ENCODE measurements at regions not wholly inside any gene's neighbourhood (a gene's known extent, or its start where the extent isn't known, plus 50 kb on each side); places are given as distances from the start of the nearest gene placed in this dataset.

DNA sequence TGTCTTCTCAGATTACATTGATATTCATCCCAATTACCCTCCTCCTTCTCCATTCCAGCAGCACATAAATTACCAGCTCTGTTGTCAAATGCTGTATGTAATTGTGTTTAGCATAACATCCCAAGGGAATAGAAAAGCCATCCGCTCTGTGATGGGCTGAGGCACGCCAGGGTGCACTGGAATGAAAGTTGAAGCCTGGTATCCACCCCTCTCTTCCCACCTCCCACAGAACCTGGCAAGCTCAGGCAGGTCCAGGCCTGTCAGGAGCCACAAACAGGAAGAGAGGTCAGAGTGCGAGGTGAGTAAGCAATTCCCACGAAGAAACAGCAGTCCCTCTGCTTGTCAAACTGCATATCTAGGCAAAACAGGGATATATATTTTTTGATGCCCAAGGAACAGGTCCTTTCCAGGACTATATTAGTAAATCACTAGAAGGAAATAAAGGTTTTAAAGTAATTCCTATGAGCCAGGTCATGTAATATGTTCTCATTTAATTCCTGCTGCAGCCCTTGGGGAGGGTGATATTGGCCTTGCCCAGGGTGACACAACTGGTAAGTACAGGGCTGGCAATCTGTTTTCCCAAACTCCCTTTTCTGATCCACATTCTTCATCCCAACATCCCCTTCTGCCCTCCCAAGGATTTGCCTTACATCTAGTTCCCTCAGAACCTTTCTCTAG lies 155.6 kb upstream of the GHITM start:
- H3K9me3 ChIP-seq (ENCODE audit: insufficient read depth, low read depth, low read length) = no peaks in the 10 kb centered on the region
- no peaks in the 10 kb centered on the region for H3K9me2 ChIP-seq (replicated peaks; ENCODE audit: low read depth, low read length)
- no peak overlapping the region for H3K4me2 ChIP-seq (ENCODE audit: low read depth, low read length, poor library complexity, severe bottlenecking)
- H3K9ac ChIP-seq (ENCODE audit: low read depth, low read length, poor library complexity, severe bottlenecking) = no peak overlapping the region
- H2AFZ ChIP-seq (ENCODE audit: low read length) = no peak overlapping the region
- H3F3A ChIP-seq (ENCODE audit: low read depth) = no peaks in the 10 kb centered on the region
- H3K4me1 ChIP-seq (ENCODE audit: insufficient read depth, low read length, poor library complexity, severe bottlenecking) = no peaks in the 10 kb centered on the region
- H3K36me3 ChIP-seq (ENCODE audit: insufficient read depth, low read length) = no peaks in the 10 kb centered on the region
- no peaks in the 10 kb centered on the region for H3K27me3 ChIP-seq (ENCODE audit: insufficient read depth, low read length, poor library complexity, severe bottlenecking)
- H4K20me1 ChIP-seq (ENCODE audit: insufficient read depth, low read length, poor library complexity, severe bottlenecking) = no peaks in the 10 kb centered on the region
- TF ChIP-seq EZH2phosphoT487 (IDR thresholded peaks at IDR 0.05; ENCODE audit: borderline replicate concordance) = no peak
- TF ChIP-seq, protein P1, sequence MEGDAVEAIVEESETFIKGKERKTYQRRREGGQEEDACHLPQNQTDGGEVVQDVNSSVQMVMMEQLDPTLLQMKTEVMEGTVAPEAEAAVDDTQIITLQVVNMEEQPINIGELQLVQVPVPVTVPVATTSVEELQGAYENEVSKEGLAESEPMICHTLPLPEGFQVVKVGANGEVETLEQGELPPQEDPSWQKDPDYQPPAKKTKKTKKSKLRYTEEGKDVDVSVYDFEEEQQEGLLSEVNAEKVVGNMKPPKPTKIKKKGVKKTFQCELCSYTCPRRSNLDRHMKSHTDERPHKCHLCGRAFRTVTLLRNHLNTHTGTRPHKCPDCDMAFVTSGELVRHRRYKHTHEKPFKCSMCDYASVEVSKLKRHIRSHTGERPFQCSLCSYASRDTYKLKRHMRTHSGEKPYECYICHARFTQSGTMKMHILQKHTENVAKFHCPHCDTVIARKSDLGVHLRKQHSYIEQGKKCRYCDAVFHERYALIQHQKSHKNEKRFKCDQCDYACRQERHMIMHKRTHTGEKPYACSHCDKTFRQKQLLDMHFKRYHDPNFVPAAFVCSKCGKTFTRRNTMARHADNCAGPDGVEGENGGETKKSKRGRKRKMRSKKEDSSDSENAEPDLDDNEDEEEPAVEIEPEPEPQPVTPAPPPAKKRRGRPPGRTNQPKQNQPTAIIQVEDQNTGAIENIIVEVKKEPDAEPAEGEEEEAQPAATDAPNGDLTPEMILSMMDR (conservative IDR thresholded peaks at IDR 0.05; ENCODE audit: low read length) = no peak
- H3K79me2 ChIP-seq (ENCODE audit: insufficient read depth, low read length) = no peaks in the 10 kb centered on the region
- no peak overlapping the region for H3K4me3 ChIP-seq (ENCODE audit: low read length, poor library complexity, severe bottlenecking)

DNA sequence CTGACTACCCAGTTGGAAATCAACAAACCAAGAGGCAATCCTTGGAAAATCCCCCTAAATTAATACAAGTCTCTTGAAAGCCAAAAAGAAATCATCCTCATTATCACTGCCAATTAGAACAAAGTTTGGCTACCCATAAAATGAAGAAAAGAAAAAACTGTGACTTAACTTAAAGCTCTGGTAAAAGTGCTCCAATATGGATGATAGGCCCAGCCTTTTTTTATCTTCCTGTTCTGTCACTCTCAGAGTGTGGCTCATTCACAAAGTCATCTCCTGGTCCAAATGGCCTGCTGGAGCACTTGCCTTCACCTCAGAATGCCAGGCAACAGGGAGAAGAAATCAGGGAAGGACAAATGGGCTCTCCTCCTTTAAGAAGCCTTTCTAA lies 155.1 kb upstream of the GHITM start:
- no peaks in the 10 kb centered on the region for H3K9me3 ChIP-seq (ENCODE audit: insufficient read depth, low read depth, low read length)
- H3K4me1 ChIP-seq (ENCODE audit: insufficient read depth, low read length, poor library complexity, severe bottlenecking) = no peaks in the 10 kb centered on the region
- no peaks in the 10 kb centered on the region for H3K9me2 ChIP-seq (replicated peaks; ENCODE audit: low read depth, low read length)
- H3K36me3 ChIP-seq (ENCODE audit: insufficient read depth, low read length) = no peaks in the 10 kb centered on the region
- H3K4me2 ChIP-seq (ENCODE audit: low read depth, low read length, poor library complexity, severe bottlenecking) = no peak overlapping the region
- no peaks in the 10 kb centered on the region for H4K20me1 ChIP-seq (ENCODE audit: insufficient read depth, low read length, poor library complexity, severe bottlenecking)
- TF ChIP-seq EZH2phosphoT487 (IDR thresholded peaks at IDR 0.05; ENCODE audit: borderline replicate concordance) = no peak
- TF ChIP-seq, protein P1 (conservative IDR thresholded peaks at IDR 0.05; ENCODE audit: low read length) = no peak
- no peak overlapping the region for H3K4me3 ChIP-seq (ENCODE audit: low read length, poor library complexity, severe bottlenecking)
- no peaks in the 10 kb centered on the region for H3F3A ChIP-seq (ENCODE audit: low read depth)
- H2AFZ ChIP-seq (ENCODE audit: low read length) = no peak overlapping the region
- no peaks in the 10 kb centered on the region for H3K79me2 ChIP-seq (ENCODE audit: insufficient read depth, low read length)
- H3K9ac ChIP-seq (ENCODE audit: low read depth, low read length, poor library complexity, severe bottlenecking) = no peak overlapping the region
- H3K27me3 ChIP-seq (ENCODE audit: insufficient read depth, low read length, poor library complexity, severe bottlenecking) = no peaks in the 10 kb centered on the region

DNA sequence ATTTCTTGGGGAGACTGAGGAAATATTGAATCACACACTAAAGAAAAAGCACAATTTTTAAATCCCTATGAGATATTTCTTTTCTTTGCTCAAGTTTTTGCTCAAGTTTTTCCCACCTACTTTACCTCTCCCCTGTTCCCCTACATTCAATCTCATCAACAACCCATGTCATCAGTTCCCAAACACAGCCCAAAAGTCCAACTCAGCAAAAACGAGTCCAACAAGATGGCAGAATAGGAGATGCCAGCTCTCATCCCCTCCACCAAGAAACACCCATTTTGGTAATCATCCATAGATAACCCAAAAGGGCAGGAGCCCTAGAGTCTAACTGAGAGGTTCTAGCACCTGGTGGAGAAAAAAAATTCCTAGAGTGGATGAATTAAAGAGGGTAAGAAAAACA lies 152.5 kb upstream of the GHITM start:
- Histone ChIP-seq H4K20me1 (ENCODE audit: insufficient read depth, low read length, poor library complexity, severe bottlenecking) (no peaks in the 10 kb centered on the region), H3K9me3 (ENCODE audit: insufficient read depth, low read depth, low read length) (no peaks in the 10 kb centered on the region), H3K79me2 (ENCODE audit: insufficient read depth, low read length) (no peaks in the 10 kb centered on the region), H3K36me3 (ENCODE audit: insufficient read depth, low read length) (no peaks in the 10 kb centered on the region), H3K4me2 (ENCODE audit: low read depth, low read length, poor library complexity, severe bottlenecking) (no peak overlapping the region), H3K9ac (ENCODE audit: low read depth, low read length, poor library complexity, severe bottlenecking) (no peak overlapping the region), H3F3A (ENCODE audit: low read depth) (no peaks in the 10 kb centered on the region), H3K4me3 (ENCODE audit: low read length, poor library complexity, severe bottlenecking) (no peak overlapping the region), H2AFZ (ENCODE audit: low read length) (no peak overlapping the region), H3K9me2 (replicated peaks; ENCODE audit: low read depth, low read length) (no peaks in the 10 kb centered on the region), H3K27me3 (ENCODE audit: insufficient read depth, low read length, poor library complexity, severe bottlenecking) (no peaks in the 10 kb centered on the region), H3K4me1 (ENCODE audit: insufficient read depth, low read length, poor library complexity, severe bottlenecking) (no peaks in the 10 kb centered on the region)
- TF ChIP-seq, protein P1 (conservative IDR thresholded peaks at IDR 0.05; ENCODE audit: low read length) = no peak

Measured in Loucy (cell line).